IMR-90 (cell line): ENCODE measurements at regions not wholly inside any gene's neighbourhood (a gene's known extent, or its start where the extent isn't known, plus 50 kb on each side); places are given as distances from the start of the nearest gene placed in this dataset.

ENCODE experiments used
- ATAC-seq: fragments of 200-7000 bp; cut with Tn5 transposase; 2 replicates; pipeline ENCODE4 v1.9.1; 2020; ENCODE audit warnings: low read depth, mild to moderate bottlenecking, moderate library complexity
- BruUV-seq: library from RNA; stranded (reverse); fragments of 400-500 nt; replicated peaks from 2 replicates; lab custom pipeline; 2021; lab: Mats Ljungman, UMichigan
- CTCF ChIA-PET: fragments of 300-600 bp; formaldehyde crosslinking; extraction: SDS; loops from one replicate; lab custom pipeline; 2021; ENCODE audit warnings: antibody characterized with exemption; lab: Yijun Ruan, JAX
- POLR2A ChIA-PET: fragments of 300-600 bp; sonication (Branson Sonifier 250); formaldehyde crosslinking; loops from one replicate; lab custom pipeline; 2022; ENCODE audit warnings: antibody characterized with exemption; ENCODE audit not compliant: unreplicated experiment; lab: Charles Lee
- DNase-seq: peaks from one replicate; pipeline ENCODE4 v3.0.0; 2013
- H2AFZ ChIP-seq: replicated peaks from 2 replicates; pipeline ENCODE3; 2013; ENCODE audit warnings: low read length, mild to moderate bottlenecking; ENCODE audit not compliant: poor library complexity
- H2AK5ac ChIP-seq: 2 replicates; pipeline ENCODE4 v1.6.1; 2013; ENCODE audit warnings: low read depth, low read length, inconsistent platforms
- H2AK9ac ChIP-seq: replicated peaks from 2 replicates; pipeline ENCODE3; 2013; ENCODE audit warnings: mild to moderate bottlenecking, low read depth, low read length, moderate library complexity; ENCODE audit not compliant: poor library complexity
- H2BK120ac ChIP-seq: 2 replicates; pipeline ENCODE4 v1.6.1; 2013; ENCODE audit warnings: low read depth, low read length, inconsistent platforms
- H2BK15ac ChIP-seq: 3 replicates; pipeline ENCODE4 v1.6.1; 2013; ENCODE audit warnings: low read depth, low read length, inconsistent platforms
- H2BK20ac ChIP-seq: 2 replicates; pipeline ENCODE4 v1.6.1; 2013; ENCODE audit warnings: low read depth, mild to moderate bottlenecking, inconsistent platforms, low read length, moderate library complexity
- H2BK5ac ChIP-seq: 2 replicates; pipeline ENCODE4 v1.6.1; 2013; ENCODE audit warnings: mild to moderate bottlenecking, low read depth, low read length, inconsistent platforms; ENCODE audit not compliant: poor library complexity, severe bottlenecking
- H3K14ac ChIP-seq: replicated peaks from 2 replicates; pipeline ENCODE4 v1.6.1; 2013; ENCODE audit warnings: low read depth, low read length, inconsistent platforms
- H3K18ac ChIP-seq: 2 replicates; pipeline ENCODE4 v1.6.1; 2013; ENCODE audit warnings: low read depth, low read length, control low read depth
- H3K23ac ChIP-seq: 2 replicates; pipeline ENCODE4 v1.6.1; 2013; ENCODE audit warnings: low read depth, low read length, inconsistent platforms
- H3K27ac ChIP-seq: 2 replicates; pipeline ENCODE4 v1.5.1; 2013; ENCODE audit warnings: mild to moderate bottlenecking, control low read depth, low read length; ENCODE audit not compliant: insufficient read depth
- H3K27me3 ChIP-seq: 2 replicates; pipeline ENCODE4 v1.6.1; 2013; ENCODE audit warnings: low read length; ENCODE audit not compliant: control insufficient read depth, insufficient read depth
- H3K36me3 ChIP-seq: 2 replicates; pipeline ENCODE4 v1.6.1; 2013; ENCODE audit warnings: low read length, mixed read lengths; ENCODE audit not compliant: control insufficient read depth, insufficient read depth
- H3K4ac ChIP-seq: 2 replicates; pipeline ENCODE4 v1.6.1; 2013; ENCODE audit warnings: low read depth, low read length, inconsistent platforms
- H3K4me1 ChIP-seq: 2 replicates; pipeline ENCODE4 v1.6.1; 2013; ENCODE audit warnings: low read length, mixed read lengths; ENCODE audit not compliant: control insufficient read depth, insufficient read depth
- H3K4me2 ChIP-seq: 2 replicates; pipeline ENCODE4 v1.6.1; 2013; ENCODE audit warnings: low read depth, mild to moderate bottlenecking, control low read depth, low read length, moderate library complexity
- H3K4me3 ChIP-seq: 2 replicates; pipeline ENCODE4 v1.5.1; 2013; ENCODE audit warnings: low read depth, mild to moderate bottlenecking, control low read depth, low read length, moderate library complexity; ENCODE audit not compliant: insufficient read depth
- H3K56ac ChIP-seq: 2 replicates; pipeline ENCODE4 v1.6.1; 2013; ENCODE audit warnings: low read length, inconsistent platforms; ENCODE audit not compliant: insufficient read depth; ENCODE audit errors: extremely low read depth
- H3K79me1 ChIP-seq, 2 experiments: 2 replicates each; pipeline ENCODE4 v1.6.1; 2013; ENCODE audit warnings: low read length in 2 of 2, inconsistent platforms in 1 of 2, low read depth in 1 of 2
- H3K9ac ChIP-seq: 2 replicates; pipeline ENCODE4 v1.6.1; 2013; ENCODE audit warnings: low read depth, low read length, control low read depth
- H3K9me1 ChIP-seq: 2 replicates; pipeline ENCODE4 v1.6.1; 2013; ENCODE audit warnings: low read length, inconsistent platforms; ENCODE audit not compliant: insufficient read depth
- H3K9me3 ChIP-seq: 2 replicates; pipeline ENCODE4 v1.6.1; 2013; ENCODE audit warnings: low read length; ENCODE audit not compliant: control insufficient read depth, insufficient read depth
- H4K20me1 ChIP-seq: 2 replicates; pipeline ENCODE4 v1.6.1; 2013; ENCODE audit warnings: low read length, inconsistent platforms; ENCODE audit not compliant: insufficient read depth
- H4K5ac ChIP-seq: 2 replicates; pipeline ENCODE4 v1.6.1; 2013; ENCODE audit warnings: mild to moderate bottlenecking, low read depth, low read length, control low read depth
- H4K8ac ChIP-seq, 2 experiments: 2 replicates each; pipeline ENCODE4 v1.6.1; 2013; ENCODE audit warnings: low read depth in 2 of 2, low read length in 2 of 2, control low read depth in 1 of 2, inconsistent platforms in 1 of 2
- H4K91ac ChIP-seq: 2 replicates; pipeline ENCODE4 v1.6.1; 2013; ENCODE audit warnings: low read depth, low read length, inconsistent platforms; ENCODE audit not compliant: insufficient read depth
- BHLHE40 ChIP-seq: fragments of 150-350 bp; IDR thresholded peaks from 2 replicates; pipeline ENCODE4 v1.6.1; 2016; ENCODE audit warnings: mild to moderate bottlenecking, low read depth, low read length
- CHD1 ChIP-seq: IDR thresholded peaks from 2 replicates; pipeline ENCODE4 v1.6.1; 2012; ENCODE audit warnings: low read depth, low read length, improper control_type of control experiment
- FOS ChIP-seq: fragments of 150-350 bp; IDR thresholded peaks from 2 replicates; pipeline ENCODE4 v1.6.1; 2016; ENCODE audit warnings: low read depth, low read length
- MAFK ChIP-seq: IDR thresholded peaks from 2 replicates; pipeline ENCODE4 v1.6.1; 2012; ENCODE audit warnings: low read depth, low read length, improper control_type of control experiment
- MXI1 ChIP-seq: IDR thresholded peaks from 2 replicates; pipeline ENCODE4 v1.6.1; 2012; ENCODE audit warnings: low read depth, mild to moderate bottlenecking, low read length, moderate library complexity, borderline replicate concordance
- NFE2L2 ChIP-seq: fragments of 150-350 bp; IDR thresholded peaks from 2 replicates; pipeline ENCODE4 v1.6.1; 2016; ENCODE audit warnings: low read depth, mild to moderate bottlenecking, low read length
- POLR2A ChIP-seq: IDR thresholded peaks from 2 replicates; pipeline ENCODE4 v1.6.1; 2012; ENCODE audit warnings: mild to moderate bottlenecking, low read depth, low read length
- RAD21 ChIP-seq: IDR thresholded peaks from 2 replicates; pipeline ENCODE4 v1.6.1; 2012; ENCODE audit warnings: low read length, improper control_type of control experiment
- RCOR1 ChIP-seq: IDR thresholded peaks from 2 replicates; pipeline ENCODE4 v1.6.1; 2012; ENCODE audit warnings: mild to moderate bottlenecking, low read length, improper control_type of control experiment; ENCODE audit not compliant: insufficient replicate concordance
- RFX5 ChIP-seq: IDR thresholded peaks from 2 replicates; pipeline ENCODE4 v1.8.0; 2012; ENCODE audit warnings: low read depth, mild to moderate bottlenecking, low read length, moderate library complexity
- SMC3 ChIP-seq: fragments of 150-350 bp; IDR thresholded peaks from 2 replicates; pipeline ENCODE4 v1.6.1; 2016; ENCODE audit warnings: low read depth, mild to moderate bottlenecking, antibody characterized with exemption, low read length, moderate library complexity
- WGBS, 2 experiments: methylation state at CpG; one replicate each; pipeline versions ENCODE4 v1.1.5 to v1.1.7; 2013; ENCODE audit warnings: missing lambda C conversion rate in 2 of 2; ENCODE audit not compliant: insufficient read length in 1 of 2; ENCODE audit errors: extremely low coverage in 2 of 2; 5-methylcytosine and 5-hydroxymethylcytosine counted together
- dilution Hi-C: fragments of 300-500 bp; cut with HindIII; formaldehyde crosslinking; loops from one replicate; pipeline ENCODE4 v1.14.3; 2018; ENCODE audit warnings: low sequenced_read_pairs; ENCODE audit not compliant: unreplicated experiment
- in situ Hi-C: fragments of 300-500 bp; cut with MboI; formaldehyde crosslinking; loops from 3 replicates; pipeline ENCODE4 v1.14.3; 2019; ENCODE audit warnings: low sequenced_read_pairs, inconsistent platforms, mixed read lengths
- intact Hi-C: fragments of 100-400 bp; cut with micrococcal nuclease; formaldehyde crosslinking; loops from 2 replicates; pipeline ENCODE4 v1.10.0; 2022
- TF ChIP-seq, protein P1 (sequence below): fragments of 150-350 bp; IDR thresholded peaks from 2 replicates; pipeline ENCODE4 v1.6.1; 2017; ENCODE audit warnings: mild to moderate bottlenecking, antibody characterized with exemption, low read length, low read depth
- TF ChIP-seq, protein P2 (sequence below): fragments of 150-350 bp; IDR thresholded peaks from 2 replicates; pipeline ENCODE4 v1.6.1; 2016; ENCODE audit warnings: low read depth, mild to moderate bottlenecking, low read length, moderate library complexity, borderline replicate concordance

DNA sequence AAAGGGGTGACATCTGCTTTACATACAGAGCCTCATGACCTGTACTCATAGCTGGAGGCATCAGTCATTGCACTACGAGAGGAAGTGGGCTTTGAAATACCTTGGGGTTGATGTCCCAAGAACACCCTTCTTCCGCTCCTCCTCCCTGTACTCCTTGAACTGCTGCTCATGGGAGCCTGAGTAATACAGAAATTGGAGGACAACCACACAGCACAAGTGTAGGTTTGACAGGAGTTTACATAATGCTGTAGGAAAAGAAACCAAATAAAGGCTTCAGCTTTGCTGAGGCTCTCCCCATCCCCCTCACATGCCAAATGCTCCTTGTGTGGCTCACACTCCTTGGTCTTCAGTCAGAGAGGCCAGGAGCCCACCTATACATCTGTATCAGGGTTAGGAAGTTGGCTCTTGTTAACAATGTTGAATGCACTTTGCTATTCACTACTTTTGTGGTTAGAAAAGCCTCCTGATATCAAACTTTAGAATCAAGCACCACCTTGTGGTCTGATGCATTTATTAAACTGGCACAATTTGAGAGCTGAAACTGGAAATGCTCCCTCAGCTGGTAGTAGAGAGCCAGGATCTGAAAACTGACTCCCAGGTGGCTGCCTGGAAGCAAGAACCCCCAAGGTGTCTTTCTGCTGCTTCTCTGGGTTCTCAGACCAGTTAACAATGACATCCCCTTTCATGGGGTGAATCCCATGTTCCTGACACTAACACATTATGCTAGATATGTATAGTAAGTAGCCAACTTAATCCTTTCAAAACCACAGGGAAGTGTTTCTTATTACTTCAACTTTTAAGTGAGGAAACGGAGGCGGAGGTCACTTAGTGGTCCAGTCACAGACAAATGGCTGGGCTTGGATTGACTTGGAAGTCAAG is 56.2 kb upstream of the EDN1 start (continued):
- TF ChIP-seq NFE2L2 (no peak), POLR2A (no peak), MAFK (no peak)

DNA sequence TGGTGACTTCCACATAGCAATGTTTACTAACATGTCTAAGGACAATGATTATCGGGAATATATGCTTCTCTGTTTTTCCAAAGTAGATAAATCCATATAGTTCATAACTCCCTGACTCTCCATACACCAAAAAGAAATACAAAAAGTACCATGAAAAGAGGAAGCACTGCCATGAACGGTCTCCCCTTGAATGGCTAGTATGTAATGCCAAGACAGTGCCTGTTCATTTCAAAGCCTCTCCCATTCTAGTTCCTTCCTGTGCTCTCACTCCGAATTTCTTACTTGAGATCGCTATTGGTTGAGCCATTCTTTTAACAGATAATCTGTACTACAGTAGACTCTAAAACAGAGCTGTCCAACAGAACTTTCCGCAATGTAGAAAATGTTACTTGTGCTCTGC is 54.8 kb upstream of the EDN1 start:
- intact Hi-C loops = no loop called here

More for the DNA sequence above, 54.8 kb upstream of the EDN1 start:
- Histone ChIP-seq H3K4me2 (no peak overlapping the region), H2AFZ (no peak overlapping the region), H2BK120ac (no peak overlapping the region), H3K56ac (no peak overlapping the region), H3K9me3 (no peaks in the 10 kb centered on the region), H3K9ac (no peak overlapping the region), H3K27ac (no peak overlapping the region), H3K18ac (no peak overlapping the region), H4K8ac (no peak overlapping the region), H3K9me1 (peaks cover 6% of the 10 kb centered on the region), H2AK9ac (no peak overlapping the region), H3K14ac (no peak overlapping the region), H2AK5ac (peak overlapping the region; percentile 47; the same call in 1 of the 2 replicates), H2BK20ac (no peak overlapping the region), H3K4me3 (no peak overlapping the region), H3K36me3 (no peaks in the 10 kb centered on the region), H3K23ac (no peak overlapping the region), H3K4ac (no peak overlapping the region), H3K27me3 (no peaks in the 10 kb centered on the region), H3K4me1 (peaks cover 4% of the 10 kb centered on the region), H2BK15ac (no peak overlapping the region), H4K91ac (no peak overlapping the region), H4K20me1 (no peaks in the 10 kb centered on the region), H2BK5ac (no peak overlapping the region), H4K5ac (no peak overlapping the region), H3K79me1 (no peaks in the 10 kb centered on the region)
- TF ChIP-seq RCOR1 = no peak
- TF ChIP-seq RAD21 = no peak
- TF ChIP-seq, protein P1, sequence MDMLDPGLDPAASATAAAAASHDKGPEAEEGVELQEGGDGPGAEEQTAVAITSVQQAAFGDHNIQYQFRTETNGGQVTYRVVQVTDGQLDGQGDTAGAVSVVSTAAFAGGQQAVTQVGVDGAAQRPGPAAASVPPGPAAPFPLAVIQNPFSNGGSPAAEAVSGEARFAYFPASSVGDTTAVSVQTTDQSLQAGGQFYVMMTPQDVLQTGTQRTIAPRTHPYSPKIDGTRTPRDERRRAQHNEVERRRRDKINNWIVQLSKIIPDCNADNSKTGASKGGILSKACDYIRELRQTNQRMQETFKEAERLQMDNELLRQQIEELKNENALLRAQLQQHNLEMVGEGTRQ = no peak
- TF ChIP-seq CHD1 = no peak
- no peak for TF ChIP-seq FOS
- TF ChIP-seq BHLHE40 = no peak
- TF ChIP-seq, protein P2, sequence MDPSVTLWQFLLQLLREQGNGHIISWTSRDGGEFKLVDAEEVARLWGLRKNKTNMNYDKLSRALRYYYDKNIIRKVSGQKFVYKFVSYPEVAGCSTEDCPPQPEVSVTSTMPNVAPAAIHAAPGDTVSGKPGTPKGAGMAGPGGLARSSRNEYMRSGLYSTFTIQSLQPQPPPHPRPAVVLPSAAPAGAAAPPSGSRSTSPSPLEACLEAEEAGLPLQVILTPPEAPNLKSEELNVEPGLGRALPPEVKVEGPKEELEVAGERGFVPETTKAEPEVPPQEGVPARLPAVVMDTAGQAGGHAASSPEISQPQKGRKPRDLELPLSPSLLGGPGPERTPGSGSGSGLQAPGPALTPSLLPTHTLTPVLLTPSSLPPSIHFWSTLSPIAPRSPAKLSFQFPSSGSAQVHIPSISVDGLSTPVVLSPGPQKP = no peak
- TF ChIP-seq RFX5 = no peak
- TF ChIP-seq MXI1 = no peak
- TF ChIP-seq POLR2A = no peak
- no peak for TF ChIP-seq MAFK
- TF ChIP-seq NFE2L2 = no peak
- no peak for TF ChIP-seq SMC3
- CTCF ChIA-PET = no interaction called here
- no CpG with 5 or more reads among the region's 5 CpGs for WGBS, 2 experiments
- dilution Hi-C loops (no loop called here), in situ Hi-C loops (no loop called here)
- no TSS peak for BruUV-seq
- POLR2A ChIA-PET = no interaction called here
- DNase-seq (no peak), ATAC-seq (no peak)
